GM21360 (cell line): ENCODE measurements at regions not wholly inside any gene's neighbourhood (a gene's known extent, or its start where the extent isn't known, plus 50 kb on each side); places are given as distances from the start of the nearest gene placed in this dataset.

Experiments
- ATAC-seq: cut with Tn5 transposase; IDR thresholded peaks from one replicate; pipeline ENCODE4 v1.9.1; 2021; ENCODE audit warnings: mild to moderate bottlenecking, moderate library complexity; ENCODE audit not compliant: unreplicated experiment

DNA sequence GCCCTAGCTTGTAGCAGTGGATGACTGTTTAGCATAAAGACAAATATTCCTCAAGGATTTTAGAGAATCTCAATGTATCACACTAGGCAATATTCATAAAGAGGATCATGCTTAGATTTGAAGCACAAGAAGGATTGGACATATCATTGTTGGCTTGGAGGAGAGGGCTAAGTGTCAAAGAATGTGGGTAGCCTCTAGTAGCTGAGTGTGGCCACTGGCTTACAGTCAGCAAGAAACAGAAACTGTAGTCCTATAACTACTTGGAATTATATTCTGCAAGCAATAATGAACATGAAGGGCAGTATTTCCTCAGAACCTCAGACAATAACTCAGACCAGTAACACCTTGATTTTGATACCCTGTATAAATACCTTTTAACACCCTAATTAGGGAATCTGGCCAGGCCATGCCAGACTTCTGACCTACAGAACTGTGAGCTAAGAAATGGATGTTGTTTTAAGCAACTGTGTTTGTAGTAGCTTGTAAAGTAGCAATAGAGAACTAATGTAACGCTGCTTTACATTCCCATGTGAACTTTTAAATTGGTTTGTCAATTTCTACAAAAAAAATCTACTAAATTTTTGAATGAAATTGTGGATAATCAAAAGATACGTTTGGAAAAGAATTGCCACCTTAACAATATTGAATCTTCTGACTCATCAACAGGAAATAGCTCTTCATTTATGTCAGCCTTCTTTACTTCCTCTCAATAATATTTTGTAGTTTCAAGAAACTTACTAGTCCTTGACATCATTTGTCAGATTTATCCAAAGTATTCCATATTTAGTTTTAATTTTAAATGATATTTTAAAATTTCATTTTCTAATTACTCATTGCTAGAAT is 65.2 kb upstream of the RSPO3 start:
- no peak for ATAC-seq

DNA sequence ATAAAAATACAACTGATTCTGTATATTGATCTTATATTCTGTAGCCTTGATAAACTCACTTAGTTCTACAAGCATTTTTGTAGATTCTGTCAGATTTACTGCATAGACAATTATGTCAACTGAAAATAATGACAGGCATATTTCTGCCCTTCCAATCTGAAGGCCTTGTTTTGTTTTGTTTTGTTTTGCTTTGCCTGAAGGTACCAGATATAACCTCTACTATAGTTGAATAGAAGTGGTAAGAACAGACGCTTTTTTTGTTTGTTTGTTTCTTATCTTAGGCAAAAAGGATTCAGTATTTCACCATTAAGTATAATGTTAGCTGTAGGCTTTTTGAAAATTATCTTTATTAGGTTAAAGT is 64.6 kb upstream of the RSPO3 start:
- ATAC-seq, result no peak

- no peak for ATAC-seq
Observed at GRCh38 chr6:127058027-127058426, 60.4 kb upstream of the RSPO3 start.

- ATAC-seq, result no peak
Observed at GRCh38 chr6:127058936-127059335, 59.5 kb upstream of the RSPO3 start.
